CD14-positive monocyte (primary cell): ENCODE measurements at regions not wholly inside any gene's neighbourhood (a gene's known extent, or its start where the extent isn't known, plus 50 kb on each side); places are given as distances from the start of the nearest gene placed in this dataset.

Experiments
- DNase-seq, 3 donors: peaks; one replicate each; pipeline ENCODE4 v3.0.0-alpha.2; 2011 to 2022
- H2AFZ ChIP-seq: 2 replicates; pipeline ENCODE4 v1.6.0; 2012; ENCODE audit warnings: mild to moderate bottlenecking, low read depth, low read length, inconsistent platforms; ENCODE audit not compliant: insufficient read depth, poor library complexity, severe bottlenecking
- H3K27ac ChIP-seq, 2 donors: 1 replicate in 1 of 2; 2 replicates in 1 of 2; pipeline ENCODE4 v1.5.1; 2012 to 2013; ENCODE audit warnings: low read length in 2 of 2, control low read depth in 1 of 2, inconsistent platforms in 1 of 2, low read depth in 1 of 2, mild to moderate bottlenecking in 1 of 2
- H3K27me3 ChIP-seq, 2 donors: one replicate each; pipeline versions ENCODE4 v1.6.0 to v1.6.1; 2011 to 2013; ENCODE audit warnings: low read length in 2 of 2; ENCODE audit not compliant: control insufficient read depth in 2 of 2, insufficient read depth in 2 of 2
- H3K36me3 ChIP-seq, 2 donors: replicated peaks in 1 of 2; 1 replicate in 1 of 2; 2 replicates in 1 of 2; pipeline versions ENCODE4 v1.5.1 to v1.6.1; 2012 to 2013; ENCODE audit warnings: low read length in 2 of 2, control low read depth in 1 of 2, inconsistent platforms in 1 of 2, mild to moderate bottlenecking in 1 of 2; ENCODE audit not compliant: insufficient read depth in 2 of 2, control insufficient read depth in 1 of 2
- H3K4me1 ChIP-seq, 2 donors: 1 replicate in 1 of 2; 2 replicates in 1 of 2; pipeline versions ENCODE4 v1.5.1 to v1.6.1; 2012 to 2013; ENCODE audit warnings: low read length in 2 of 2, control low read depth in 1 of 2, inconsistent platforms in 1 of 2, mild to moderate bottlenecking in 1 of 2, moderate library complexity in 1 of 2; ENCODE audit not compliant: insufficient read depth in 2 of 2, control insufficient read depth in 1 of 2
- H3K4me2 ChIP-seq: replicated peaks from 2 replicates; pipeline ENCODE3; 2012; ENCODE audit warnings: low read length, moderate library complexity, mild to moderate bottlenecking; ENCODE audit not compliant: poor library complexity, severe bottlenecking; ENCODE audit errors: extremely low read depth
- H3K4me3 ChIP-seq, 3 experiments: fragments of 200-600 bp in 1 of 3; sonication (generic) in 1 of 3; replicated peaks in 1 of 3; 1 replicate in 2 of 3; 2 replicates in 1 of 3; pipeline ENCODE4 v1.5.1; 2011 to 2013; ENCODE audit warnings: low read length in 3 of 3, mild to moderate bottlenecking in 3 of 3, control low read depth in 2 of 3, low read depth in 2 of 3, inconsistent platforms in 1 of 3, moderate library complexity in 1 of 3
- H3K79me2 ChIP-seq: 2 replicates; pipeline ENCODE4 v1.6.0; 2012; ENCODE audit warnings: mild to moderate bottlenecking, control low read depth, inconsistent platforms, low read length, moderate library complexity; ENCODE audit not compliant: insufficient read depth
- H3K9ac ChIP-seq: 2 replicates; pipeline ENCODE4 v1.6.0; 2017; ENCODE audit warnings: low read length, mild to moderate bottlenecking; ENCODE audit not compliant: insufficient read depth, poor library complexity, severe bottlenecking
- H3K9me3 ChIP-seq, 2 donors: replicated peaks in 1 of 2; 1 replicate in 1 of 2; 2 replicates in 1 of 2; pipeline versions ENCODE4 v1.5.1 to v1.6.1; 2012 to 2013; ENCODE audit warnings: low read length in 2 of 2, control low read depth in 1 of 2; ENCODE audit not compliant: control insufficient read depth in 1 of 2, insufficient read depth in 1 of 2
- H4K20me1 ChIP-seq: 2 replicates; pipeline ENCODE4 v1.6.0; 2012; ENCODE audit warnings: mild to moderate bottlenecking, low read length, control low read depth, moderate library complexity; ENCODE audit not compliant: insufficient read depth
- H3K27ac Mint-ChIP-seq, 7 donors: one replicate each; pipeline ENCODE4 v1.8.0; 2020; ENCODE audit warnings: mild to moderate bottlenecking in 7 of 7, mixed read lengths in 7 of 7, moderate library complexity in 6 of 7, inconsistent platforms in 2 of 7
- H3K27me3 Mint-ChIP-seq, 3 donors: one replicate each; pipeline ENCODE4 v1.8.0; 2021 to 2022; ENCODE audit warnings: low read depth in 3 of 3, mild to moderate bottlenecking in 3 of 3, mixed read lengths in 3 of 3, moderate library complexity in 3 of 3, inconsistent platforms in 1 of 3
- H3K36me3 Mint-ChIP-seq, 2 donors: one replicate each; pipeline ENCODE4 v1.8.0; 2020; ENCODE audit warnings: mixed read lengths in 2 of 2, inconsistent platforms in 1 of 2, mild to moderate bottlenecking in 1 of 2
- H3K4me1 Mint-ChIP-seq: one replicate; pipeline ENCODE4 v1.8.0; 2020; ENCODE audit warnings: mild to moderate bottlenecking, mixed read lengths
- H3K4me3 Mint-ChIP-seq, 2 donors: one replicate each; pipeline ENCODE4 v1.8.0; 2020; ENCODE audit warnings: mild to moderate bottlenecking in 2 of 2, mixed read lengths in 2 of 2, moderate library complexity in 1 of 2
- H3K9me3 Mint-ChIP-seq, 7 donors: one replicate each; pipeline ENCODE4 v1.8.0; 2020 to 2022; ENCODE audit warnings: mixed read lengths in 7 of 7, mild to moderate bottlenecking in 6 of 7, moderate library complexity in 6 of 7, inconsistent platforms in 2 of 7
- CTCF ChIP-seq: fragments of 200-600 bp; IDR thresholded peaks from one replicate; pipeline ENCODE4 v1.8.0; 2022; ENCODE audit warnings: antibody characterized with exemption, mild to moderate bottlenecking
- WGBS: methylation state at CpG from one replicate; pipeline ENCODE4 v1.1.5; 2013; ENCODE audit warnings: missing lambda C conversion rate; ENCODE audit not compliant: insufficient coverage; 5-methylcytosine and 5-hydroxymethylcytosine counted together
- intact Hi-C, 2 donors: fragments of 100-400 bp; cut with micrococcal nuclease; formaldehyde crosslinking; loops; one replicate each; pipeline versions ENCODE4 v1.15.0 to v1.15.1; 2023

GRCh38 chr13:68064001-68064770, 834.0 kb upstream of the PCDH9 start:
- 19% methylated on average over 2 of the region's 4 CpGs for WGBS
- no peak overlapping the region for H3K4me2 ChIP-seq
- no peak overlapping the region for H3K9ac ChIP-seq
- H3K79me2 ChIP-seq, result no peaks in the 10 kb centered on the region
- H2AFZ ChIP-seq, result no peak overlapping the region
- no peaks in the 10 kb centered on the region for H3K27me3 Mint-ChIP-seq
- peaks cover 0 to 4% of the 10 kb centered on the region in 2 donors for H3K9me3 ChIP-seq
- no peak overlapping the region for H3K4me3 ChIP-seq
- no peaks in the 10 kb centered on the region for H3K36me3 Mint-ChIP-seq
- no peak for DNase-seq
- TF ChIP-seq CTCF, result no peak
- no peaks in the 10 kb centered on the region for H3K27me3 ChIP-seq
- no peaks in the 10 kb centered on the region for H3K4me1 ChIP-seq
- intact Hi-C loops, result no loop called here
- H4K20me1 ChIP-seq, result no peaks in the 10 kb centered on the region
- no peak overlapping the region for H3K4me3 Mint-ChIP-seq
- no peaks in the 10 kb centered on the region for H3K36me3 ChIP-seq
- H3K27ac Mint-ChIP-seq, result no peak overlapping the region
- no peaks in the 10 kb centered on the region for H3K4me1 Mint-ChIP-seq
- peaks cover 0 to 3% (median 2%) of the 10 kb centered on the region in 7 donors for H3K9me3 Mint-ChIP-seq
- no peak overlapping the region for H3K27ac ChIP-seq

- Histone ChIP-seq H4K20me1 (no peaks in the 10 kb centered on the region), H2AFZ (no peak overlapping the region), H3K79me2 (no peaks in the 10 kb centered on the region), H3K4me2 (no peak overlapping the region), H3K27me3 (no peaks in the 10 kb centered on the region), H3K4me1 (no peaks in the 10 kb centered on the region), H3K9ac (no peak overlapping the region), H3K9me3 (peaks cover 0 to 4% of the 10 kb centered on the region in 2 donors), H3K4me3 (no peak overlapping the region), H3K36me3 (no peaks in the 10 kb centered on the region), H3K27ac (no peak overlapping the region)
- DNase-seq, result no peak
- no peak for TF ChIP-seq CTCF
- Mint-ChIP-seq H3K4me3 (no peak overlapping the region), H3K36me3 (no peaks in the 10 kb centered on the region), H3K27me3 (no peaks in the 10 kb centered on the region), H3K27ac (no peak overlapping the region), H3K4me1 (no peaks in the 10 kb centered on the region), H3K9me3 (peaks cover 0 to 3% (median 2%) of the 10 kb centered on the region in 7 donors)
- no CpG with 5 or more reads among the region's 1 CpG for WGBS
- intact Hi-C loops, result no loop called here
Observed at GRCh38 chr13:68063181-68063580, 833.0 kb upstream of the PCDH9 start.
